ENCODE measurements at regions not wholly inside any gene's neighbourhood (a gene's known extent, or its start where the extent isn't known, plus 50 kb on each side); places are given as distances from the start of the nearest gene placed in this dataset.
A peak's percentile ranks its signal among the peaks of the same experiment; 100 is the strongest.

DNA sequence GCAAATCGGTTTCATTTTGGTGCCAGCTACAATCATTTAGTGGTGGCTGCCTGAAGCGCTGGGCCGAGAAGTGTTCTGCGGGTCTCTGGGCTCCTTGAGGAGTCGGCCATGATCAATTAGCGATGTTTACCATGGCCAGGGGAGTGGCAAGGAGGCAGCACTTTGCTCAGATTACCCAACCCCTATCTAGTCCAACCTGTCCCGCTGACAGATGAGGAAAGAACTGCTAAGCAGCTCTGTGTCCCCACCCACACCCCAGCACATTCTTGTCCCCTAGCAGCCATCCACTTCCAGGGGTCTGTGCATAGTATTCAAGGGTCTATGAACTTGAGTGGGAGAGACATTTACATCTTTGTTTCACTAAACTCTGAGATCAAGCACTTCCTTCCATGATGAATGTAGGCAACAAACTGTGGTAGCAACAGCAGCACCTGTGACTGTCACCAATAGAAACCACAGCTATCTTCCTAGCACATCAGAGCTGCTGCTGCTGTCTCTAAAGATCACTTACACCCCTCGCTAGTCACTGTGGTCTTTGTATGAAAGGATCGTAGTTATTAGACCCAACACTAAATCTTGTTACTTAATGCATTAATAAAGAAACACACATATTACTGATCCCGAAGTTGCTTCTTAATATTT is 331.6 kb downstream of the BCOR start:
- DNase-seq (ENCODE audit: low spot score): peak; percentile 15
- Mint-ChIP-seq H3K27me3 (ENCODE audit: insufficient read depth) (no peaks in the 10 kb centered on the region), H3K36me3 (ENCODE audit: low read depth) (no peaks in the 10 kb centered on the region), H3K27ac (peak overlapping the region; percentile 91), H3K4me3 (no peak overlapping the region), H3K9me3 (peaks cover 3% of the 10 kb centered on the region), H3K4me1 (ENCODE audit: low read depth) (peaks cover 34% of the 10 kb centered on the region)
- intact Hi-C loops (cut with micrococcal nuclease): loop anchor here (1.0 kb wide), 1 partner anchor 8 kb away; no protein-coding TSS in a partner anchor

DNA sequence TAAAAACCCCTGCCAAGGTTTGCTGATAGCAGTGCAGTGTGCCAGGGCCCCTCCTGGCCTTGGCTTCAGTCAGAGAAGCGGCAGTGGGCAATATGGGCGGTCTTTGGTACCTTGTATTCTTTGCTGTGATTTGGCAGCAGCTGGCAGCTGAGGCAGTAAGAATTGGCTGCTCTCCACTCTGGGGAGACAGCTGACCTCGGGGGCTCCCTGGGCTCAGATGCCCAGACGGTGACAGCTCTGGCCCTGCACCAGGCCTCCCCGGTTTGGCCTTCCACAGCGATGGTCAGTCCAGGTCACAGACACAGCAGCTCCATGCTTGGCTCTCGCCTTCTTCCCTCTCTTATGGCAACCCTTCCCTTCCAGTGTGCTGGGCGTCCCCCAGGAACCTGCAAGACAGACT is 330.9 kb downstream of the BCOR start:
- H3K27ac Mint-ChIP-seq: peak overlapping the region; percentile 91
- intact Hi-C loops (cut with micrococcal nuclease): loop anchor here (1.0 kb wide), 1 partner anchor 7 kb away; no protein-coding TSS in a partner anchor
- no peaks in the 10 kb centered on the region for H3K36me3 Mint-ChIP-seq (ENCODE audit: low read depth)
- peaks cover 35% of the 10 kb centered on the region for H3K4me1 Mint-ChIP-seq (ENCODE audit: low read depth)
- H3K4me3 Mint-ChIP-seq: no peak overlapping the region
- H3K9me3 Mint-ChIP-seq: peaks cover 3% of the 10 kb centered on the region
- H3K27me3 Mint-ChIP-seq (ENCODE audit: insufficient read depth): no peaks in the 10 kb centered on the region
- no peak for DNase-seq (ENCODE audit: low spot score)

DNA sequence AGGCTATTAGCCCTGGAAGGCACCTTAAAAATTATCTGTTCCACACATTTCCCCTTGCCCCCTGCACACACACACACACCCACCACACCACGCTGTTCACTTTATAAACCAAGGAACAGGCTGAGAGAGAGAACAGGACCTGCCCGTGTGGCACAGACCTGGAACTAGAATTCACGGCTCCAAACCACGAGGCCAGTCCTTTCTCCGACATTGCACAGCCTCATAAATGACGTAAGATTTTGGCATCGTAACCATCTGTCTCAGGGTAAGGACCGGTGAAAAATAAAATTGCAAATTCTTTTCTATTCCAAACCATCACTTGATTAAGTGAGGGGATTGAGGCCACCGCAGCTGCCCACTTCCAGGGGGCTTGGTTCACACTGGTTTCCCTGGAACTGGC is 330.3 kb downstream of the BCOR start:
- no peaks in the 10 kb centered on the region for H3K27me3 Mint-ChIP-seq (ENCODE audit: insufficient read depth)
- intact Hi-C loops (cut with micrococcal nuclease): no loop called here
- peaks cover 3% of the 10 kb centered on the region for H3K9me3 Mint-ChIP-seq
- no peak overlapping the region for H3K27ac Mint-ChIP-seq
- H3K4me3 Mint-ChIP-seq: no peak overlapping the region
- no peak for DNase-seq (ENCODE audit: low spot score)
- H3K36me3 Mint-ChIP-seq (ENCODE audit: low read depth): no peaks in the 10 kb centered on the region
- H3K4me1 Mint-ChIP-seq (ENCODE audit: low read depth): peaks cover 35% of the 10 kb centered on the region

DNA sequence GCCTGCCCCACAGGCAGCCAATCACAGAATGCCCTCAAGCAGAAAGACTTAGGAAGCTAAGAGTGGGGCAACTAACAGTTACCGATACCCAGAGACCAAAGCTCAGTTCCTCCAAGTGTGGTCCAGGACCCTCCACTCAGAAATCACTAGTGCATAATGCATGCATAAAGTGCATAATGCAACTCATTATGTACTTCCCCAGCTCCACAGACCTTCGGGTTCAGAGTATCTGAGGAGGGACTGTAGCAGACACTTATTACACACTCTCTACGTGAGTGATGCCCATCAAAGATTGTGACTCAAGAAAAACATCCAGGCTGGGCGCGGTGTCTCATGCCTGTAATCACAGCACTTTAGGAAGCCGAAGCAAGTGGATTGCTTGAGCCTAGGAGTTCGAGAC is 328.0 kb downstream of the BCOR start:
- no peak overlapping the region for H3K27ac Mint-ChIP-seq
- intact Hi-C loops (cut with micrococcal nuclease): loop anchor here (5.0 to 10.0 kb wide), 5 partner anchors 328 to 967 kb away; partner anchors contain the start of genes BCOR and MID1IP1
- H3K27me3 Mint-ChIP-seq (ENCODE audit: insufficient read depth): no peaks in the 10 kb centered on the region
- H3K36me3 Mint-ChIP-seq (ENCODE audit: low read depth): no peaks in the 10 kb centered on the region
- H3K9me3 Mint-ChIP-seq: peaks cover 3% of the 10 kb centered on the region
- H3K4me1 Mint-ChIP-seq (ENCODE audit: low read depth): peaks cover 56% of the 10 kb centered on the region
- H3K4me3 Mint-ChIP-seq: no peak overlapping the region
- DNase-seq (ENCODE audit: low spot score): no peak

DNA sequence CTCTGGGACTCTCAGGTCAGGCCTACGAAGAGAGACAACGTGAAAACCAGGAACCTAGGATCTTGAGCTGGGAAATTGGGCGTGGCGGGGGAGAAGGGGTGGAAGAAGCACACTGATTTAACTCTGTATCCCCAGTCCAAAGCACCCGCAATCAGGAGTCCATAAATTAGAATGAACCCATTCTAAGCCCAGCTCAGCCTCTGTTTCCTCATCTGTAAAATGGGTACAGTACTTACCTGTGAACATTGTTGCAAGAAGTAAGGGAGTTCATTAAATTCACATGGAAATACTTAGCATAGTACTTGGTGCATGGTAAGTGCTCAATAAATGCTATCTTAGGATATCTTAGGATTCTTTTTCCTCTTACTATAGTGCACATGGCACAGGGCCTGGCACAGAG is 326.7 kb downstream of the BCOR start:
- H3K27ac Mint-ChIP-seq: peak overlapping the region; percentile 98
- H3K27me3 Mint-ChIP-seq (ENCODE audit: insufficient read depth): no peaks in the 10 kb centered on the region
- no peak for DNase-seq (ENCODE audit: low spot score)
- intact Hi-C loops (cut with micrococcal nuclease): loop anchor here (5.0 to 10.0 kb wide), 5 partner anchors 326 to 969 kb away; partner anchors contain the start of genes BCOR and MID1IP1
- H3K4me1 Mint-ChIP-seq (ENCODE audit: low read depth): peaks cover 50% of the 10 kb centered on the region
- no peak overlapping the region for H3K4me3 Mint-ChIP-seq
- peaks cover 3% of the 10 kb centered on the region for H3K9me3 Mint-ChIP-seq
- no peaks in the 10 kb centered on the region for H3K36me3 Mint-ChIP-seq (ENCODE audit: low read depth)

DNA sequence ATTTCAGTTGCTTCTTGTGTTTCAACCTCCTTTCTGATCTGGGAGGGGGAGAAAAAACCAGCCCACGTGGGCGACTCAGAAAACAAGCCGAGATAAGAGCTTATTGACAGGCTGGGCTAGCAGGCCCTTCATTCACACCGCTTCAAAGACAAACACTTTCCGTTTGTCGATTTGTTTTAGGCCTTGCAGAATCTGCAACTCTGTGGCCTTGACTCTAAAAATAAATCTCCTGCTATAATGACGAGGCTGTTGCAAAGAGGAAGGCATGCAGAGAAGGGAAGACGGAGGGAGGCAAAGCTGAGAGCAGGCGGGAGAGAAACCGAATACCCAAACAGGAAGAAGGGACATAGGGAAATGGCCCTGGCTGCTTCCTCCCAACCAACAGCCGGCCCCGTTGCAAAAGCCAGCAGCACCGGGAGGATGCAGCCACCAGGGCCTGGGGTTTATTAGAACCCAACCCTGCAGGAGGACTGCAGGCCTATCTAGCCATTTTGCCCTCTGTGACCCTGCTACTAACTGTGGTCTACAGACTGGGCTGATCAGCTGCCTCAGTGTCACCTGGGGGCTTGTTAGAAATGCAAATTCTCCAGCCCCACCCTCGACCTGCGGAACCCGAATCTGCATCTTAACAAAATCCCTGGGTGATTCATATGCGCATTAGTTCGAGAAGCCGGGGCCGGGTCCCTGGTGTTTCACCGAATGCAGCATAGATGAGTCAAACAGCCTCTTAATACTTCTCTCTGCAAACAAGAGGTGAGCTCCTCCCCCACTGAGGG is 325.5 kb downstream of the BCOR start:
- Mint-ChIP-seq H3K4me1 (ENCODE audit: low read depth) (peaks cover 48% of the 10 kb centered on the region), H3K9me3 (peaks cover 3% of the 10 kb centered on the region), H3K4me3 (peak overlapping the region; percentile 73), H3K27ac (peak overlapping the region; percentile 98), H3K36me3 (ENCODE audit: low read depth) (no peaks in the 10 kb centered on the region), H3K27me3 (ENCODE audit: insufficient read depth) (no peaks in the 10 kb centered on the region)
- intact Hi-C loops (cut with micrococcal nuclease): loop anchor here (1.0 to 10.0 kb wide), 11 partner anchors 11 to 970 kb away; partner anchors contain the start of genes BCOR and MID1IP1
- DNase-seq (ENCODE audit: low spot score): peak; percentile 22

DNA sequence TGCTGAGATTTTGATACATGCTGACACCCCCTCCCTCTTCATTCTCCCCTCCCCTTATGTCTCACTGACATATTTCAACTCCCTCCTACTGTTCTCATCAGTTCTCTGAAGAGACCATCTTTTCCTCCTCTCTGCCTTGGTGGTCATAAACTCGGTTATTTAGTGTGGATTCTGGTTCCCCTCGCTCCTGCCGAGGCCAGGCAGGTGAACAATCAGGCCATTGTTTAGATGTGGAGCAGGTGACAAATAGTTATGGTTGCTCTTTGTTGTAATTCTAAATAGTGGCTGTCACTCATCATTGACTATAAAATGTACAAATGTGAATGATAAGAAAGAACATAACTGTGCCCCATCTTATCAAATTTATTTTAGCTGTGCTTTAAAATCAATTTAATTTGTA is 324.6 kb downstream of the BCOR start:
- Mint-ChIP-seq H3K27ac (peak overlapping the region; percentile 98), H3K4me1 (ENCODE audit: low read depth) (peaks cover 54% of the 10 kb centered on the region), H3K4me3 (peak overlapping the region; percentile 70), H3K27me3 (ENCODE audit: insufficient read depth) (no peaks in the 10 kb centered on the region), H3K9me3 (peaks cover 3% of the 10 kb centered on the region), H3K36me3 (ENCODE audit: low read depth) (no peaks in the 10 kb centered on the region)
- DNase-seq (ENCODE audit: low spot score): no peak
- intact Hi-C loops (cut with micrococcal nuclease): loop anchor here (2.0 to 10.0 kb wide), 7 partner anchors 324 to 971 kb away; partner anchors contain the start of genes BCOR and MID1IP1

DNA sequence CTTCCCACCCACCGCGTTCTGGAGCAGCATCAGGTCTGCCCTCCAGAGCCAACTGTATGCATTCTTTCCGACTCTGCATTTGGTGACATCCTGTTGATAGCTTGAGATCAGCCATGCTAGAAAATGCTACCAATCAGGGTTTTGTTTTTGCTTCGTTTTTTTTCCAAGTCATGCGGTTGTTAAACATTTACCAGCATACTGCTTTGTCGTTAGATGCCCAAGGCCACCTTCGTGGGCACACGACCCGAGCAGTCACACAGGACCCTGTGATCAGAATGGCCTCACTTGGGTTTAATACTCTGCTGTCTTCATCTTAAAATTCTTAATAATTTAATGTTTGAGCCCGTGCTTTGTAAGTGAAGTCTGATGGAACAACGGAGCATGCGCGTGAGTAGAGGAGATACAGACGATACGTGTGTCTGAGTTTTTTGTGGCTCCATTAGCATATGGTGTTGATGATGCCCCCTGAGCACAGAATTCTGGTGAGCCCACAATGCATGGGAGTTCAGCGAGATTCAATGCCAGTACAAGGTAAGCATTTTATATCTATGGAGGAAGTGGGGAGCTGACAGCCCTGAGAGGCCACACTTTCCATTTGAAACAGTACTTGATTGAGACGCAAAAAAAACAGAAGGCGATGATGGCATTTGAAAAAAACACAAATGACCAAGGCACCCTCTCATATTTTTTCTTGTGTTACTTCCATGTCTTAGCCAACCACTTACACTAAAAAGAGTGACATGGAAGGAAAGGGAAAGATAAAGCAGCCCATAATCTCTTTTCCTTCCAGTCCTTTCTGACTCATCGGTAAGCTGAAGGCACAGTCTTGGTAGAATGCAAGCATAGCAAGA is 323.6 kb downstream of the BCOR start:
- peak; percentile 9 for DNase-seq (ENCODE audit: low spot score)
- peaks cover 58% of the 10 kb centered on the region for H3K4me1 Mint-ChIP-seq (ENCODE audit: low read depth)

DNA sequence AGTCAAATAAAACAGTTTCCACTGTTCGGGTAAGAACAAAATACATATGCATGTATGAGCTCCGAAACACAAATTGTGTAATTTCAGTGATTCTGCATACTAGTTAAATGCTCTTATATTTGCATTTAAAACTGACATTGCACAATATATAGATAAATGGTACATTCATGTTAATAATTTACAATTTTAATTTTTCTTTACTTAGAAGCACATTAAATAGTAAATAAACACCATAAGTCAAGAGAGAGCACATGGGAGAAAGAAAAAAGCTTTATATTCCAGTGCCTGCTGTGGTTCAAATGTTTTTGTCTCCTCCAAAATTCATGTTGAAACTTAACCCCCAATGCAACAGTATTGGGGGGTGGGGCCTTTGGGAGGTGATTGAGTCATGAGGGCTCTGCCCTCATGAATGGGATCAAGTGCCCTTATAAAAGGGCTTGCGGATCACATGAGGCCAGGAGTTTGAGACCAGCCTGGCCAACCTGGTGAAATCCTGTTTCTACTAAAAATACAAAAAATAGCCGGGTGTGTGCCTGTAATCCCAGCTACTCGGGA is 322.9 kb downstream of the BCOR start:
- intact Hi-C loops (cut with micrococcal nuclease): loop anchor here (1.0 to 10.0 kb wide), 11 partner anchors 9 to 973 kb away; partner anchors contain the start of genes BCOR and MID1IP1
- Mint-ChIP-seq H3K27me3 (ENCODE audit: insufficient read depth) (no peaks in the 10 kb centered on the region), H3K27ac (peak overlapping the region; percentile 99), H3K4me3 (peak overlapping the region; percentile 79), H3K9me3 (peaks cover 3% of the 10 kb centered on the region), H3K4me1 (ENCODE audit: low read depth) (peaks cover 60% of the 10 kb centered on the region), H3K36me3 (ENCODE audit: low read depth) (no peaks in the 10 kb centered on the region)
- no peak for DNase-seq (ENCODE audit: low spot score)

More for the DNA sequence above, 323.6 kb downstream of the BCOR start:
- H3K4me3 Mint-ChIP-seq: peak overlapping the region; percentile 79
- no peaks in the 10 kb centered on the region for H3K27me3 Mint-ChIP-seq (ENCODE audit: insufficient read depth)
- intact Hi-C loops (cut with micrococcal nuclease): loop anchor here (1.0 to 10.0 kb wide), 13 partner anchors 8 to 972 kb away; partner anchors contain the start of genes BCOR and MID1IP1
- peaks cover 3% of the 10 kb centered on the region for H3K9me3 Mint-ChIP-seq
- peak overlapping the region; percentile 99 for H3K27ac Mint-ChIP-seq
- no peaks in the 10 kb centered on the region for H3K36me3 Mint-ChIP-seq (ENCODE audit: low read depth)

DNA sequence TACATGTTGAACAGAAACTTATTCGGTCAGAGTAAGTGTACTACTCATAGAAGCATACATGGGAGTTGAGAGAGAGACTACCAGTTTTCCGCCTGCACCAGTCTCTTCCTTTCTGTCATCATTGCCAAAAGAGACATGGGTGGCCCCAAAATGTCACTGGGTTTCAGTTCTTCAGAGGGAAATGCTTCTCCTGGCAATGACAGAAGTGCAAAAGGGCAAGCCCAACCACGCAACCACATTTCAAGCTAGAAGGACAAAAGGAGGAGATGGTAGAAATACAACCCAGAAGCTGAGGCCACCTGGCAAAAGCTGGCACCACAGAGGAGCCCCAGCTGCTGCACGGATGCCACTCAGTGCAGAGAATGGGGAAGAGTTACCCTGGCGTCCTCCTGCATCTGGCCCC is 320.1 kb downstream of the BCOR start:
- no peaks in the 10 kb centered on the region for H3K27me3 Mint-ChIP-seq (ENCODE audit: insufficient read depth)
- H3K4me3 Mint-ChIP-seq: peak overlapping the region; percentile 30
- DNase-seq (ENCODE audit: low spot score): peak; percentile 2
- H3K4me1 Mint-ChIP-seq (ENCODE audit: low read depth): peaks cover 45% of the 10 kb centered on the region
- intact Hi-C loops (cut with micrococcal nuclease): loop anchor here (2.0 to 10.0 kb wide), 3 partner anchors 47 to 443 kb away; no protein-coding TSS in a partner anchor
- peaks cover 1% of the 10 kb centered on the region for H3K36me3 Mint-ChIP-seq (ENCODE audit: low read depth)
- H3K9me3 Mint-ChIP-seq: no peaks in the 10 kb centered on the region
- peak overlapping the region; percentile 93 for H3K27ac Mint-ChIP-seq

DNA sequence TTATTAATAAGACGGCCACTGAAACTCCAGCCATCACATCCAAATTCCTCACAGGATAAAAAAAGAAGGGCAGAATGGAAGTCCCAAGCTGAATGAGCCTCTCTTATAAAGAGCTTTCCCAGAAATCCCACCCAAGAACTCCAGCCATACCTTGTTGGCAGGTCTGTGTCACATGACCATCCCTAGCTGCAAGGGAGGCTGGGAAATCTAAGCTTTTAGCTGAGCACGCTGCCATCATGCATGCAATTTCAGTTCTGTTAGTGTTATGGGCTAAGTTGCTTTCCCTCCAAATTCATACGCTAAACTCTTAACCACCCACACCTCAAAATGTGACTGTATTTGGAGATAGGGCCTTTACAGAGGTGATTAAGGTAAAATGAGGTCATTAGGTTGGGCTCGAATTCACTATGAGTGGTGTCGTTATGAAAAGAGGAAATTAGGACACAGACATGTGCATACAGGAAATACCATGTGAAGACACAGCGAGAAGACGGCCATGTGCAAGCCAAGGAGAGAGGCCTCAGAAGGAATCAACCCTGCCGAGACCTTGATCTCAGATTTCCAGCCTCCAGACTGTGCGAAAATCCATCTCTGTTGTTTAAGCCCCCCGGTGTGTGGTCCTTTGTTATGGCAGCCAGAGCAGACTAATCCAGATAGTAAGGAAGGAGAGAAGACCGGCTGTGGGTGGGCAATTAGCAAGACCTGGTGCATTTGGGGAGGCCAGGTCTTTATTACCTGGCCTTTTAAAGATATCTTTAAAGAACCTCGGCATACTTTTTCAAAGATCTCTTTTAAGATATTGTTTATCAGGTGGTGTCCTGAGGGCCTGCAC is 317.6 kb downstream of the BCOR start:
- H3K4me3 Mint-ChIP-seq: no peak overlapping the region
- no peak overlapping the region for H3K27ac Mint-ChIP-seq
- no peaks in the 10 kb centered on the region for H3K9me3 Mint-ChIP-seq
- H3K27me3 Mint-ChIP-seq (ENCODE audit: insufficient read depth): no peaks in the 10 kb centered on the region
- DNase-seq (ENCODE audit: low spot score): no peak
- peaks cover 1% of the 10 kb centered on the region for H3K36me3 Mint-ChIP-seq (ENCODE audit: low read depth)
- intact Hi-C loops (cut with micrococcal nuclease): loop anchor here (10.0 kb wide), 1 partner anchor 445 kb away; no protein-coding TSS in a partner anchor
- peaks cover 24% of the 10 kb centered on the region for H3K4me1 Mint-ChIP-seq (ENCODE audit: low read depth)
